ENCODE measurements at regions not wholly inside any gene's neighbourhood (a gene's known extent, or its start where the extent isn't known, plus 50 kb on each side); places are given as distances from the start of the nearest gene placed in this dataset.

- no peak overlapping the region for H3K27ac Mint-ChIP-seq
- H3K27me3 Mint-ChIP-seq = no peaks in the 10 kb centered on the region
- no peaks in the 10 kb centered on the region for H3K36me3 Mint-ChIP-seq (ENCODE audit: insufficient read depth)
- H3K4me3 Mint-ChIP-seq (ENCODE audit: low read depth) = no peak overlapping the region
- H3K9me3 Mint-ChIP-seq (ENCODE audit: low read depth) = peaks cover 4% of the 10 kb centered on the region
- H3K4me1 Mint-ChIP-seq (ENCODE audit: low read depth) = peaks cover 5% of the 10 kb centered on the region
- no peak for DNase-seq (ENCODE audit: low spot score, unreplicated experiment)
- TF ChIP-seq CTCF (IDR thresholded peaks at IDR 0.05; ENCODE audit: unreplicated experiment) = no peak
These were observed 158.8 kb downstream of the PPARGC1A start for GRCh38 chr4:23730998-23731397.

- Mint-ChIP-seq H3K9me3 (ENCODE audit: low read depth) (no peaks in the 10 kb centered on the region), H3K36me3 (ENCODE audit: insufficient read depth) (no peaks in the 10 kb centered on the region), H3K27me3 (no peaks in the 10 kb centered on the region), H3K4me1 (ENCODE audit: low read depth) (no peaks in the 10 kb centered on the region), H3K4me3 (ENCODE audit: low read depth) (no peak overlapping the region), H3K27ac (no peak overlapping the region)
- TF ChIP-seq CTCF (IDR thresholded peaks at IDR 0.05; ENCODE audit: unreplicated experiment) = no peak
- no peak for DNase-seq (ENCODE audit: low spot score, unreplicated experiment)
These were observed 160.9 kb downstream of the PPARGC1A start for GRCh38 chr4:23728971-23729370.

GRCh38 chr4:23728393-23728792, 161.5 kb downstream of the PPARGC1A start:
- Mint-ChIP-seq H3K4me3 (ENCODE audit: low read depth) (no peak overlapping the region), H3K27me3 (no peaks in the 10 kb centered on the region), H3K27ac (no peak overlapping the region), H3K36me3 (ENCODE audit: insufficient read depth) (no peaks in the 10 kb centered on the region), H3K4me1 (ENCODE audit: low read depth) (no peaks in the 10 kb centered on the region), H3K9me3 (ENCODE audit: low read depth) (no peaks in the 10 kb centered on the region)
- TF ChIP-seq CTCF (IDR thresholded peaks at IDR 0.05; ENCODE audit: unreplicated experiment) = no peak
- no peak for DNase-seq (ENCODE audit: low spot score, unreplicated experiment)

GRCh38 chr4:23720556-23720955, 169.3 kb downstream of the PPARGC1A start:
- H3K4me3 Mint-ChIP-seq (ENCODE audit: low read depth) = no peak overlapping the region
- no peaks in the 10 kb centered on the region for H3K36me3 Mint-ChIP-seq (ENCODE audit: insufficient read depth)
- DNase-seq (ENCODE audit: low spot score, unreplicated experiment) = no peak
- H3K9me3 Mint-ChIP-seq (ENCODE audit: low read depth) = peaks cover 6% of the 10 kb centered on the region
- TF ChIP-seq CTCF (IDR thresholded peaks at IDR 0.05; ENCODE audit: unreplicated experiment) = no peak
- no peak overlapping the region for H3K27ac Mint-ChIP-seq
- H3K27me3 Mint-ChIP-seq = no peaks in the 10 kb centered on the region
- no peaks in the 10 kb centered on the region for H3K4me1 Mint-ChIP-seq (ENCODE audit: low read depth)

- H3K9me3 Mint-ChIP-seq (ENCODE audit: low read depth) = peaks cover 6% of the 10 kb centered on the region
- no peaks in the 10 kb centered on the region for H3K36me3 Mint-ChIP-seq (ENCODE audit: insufficient read depth)
- TF ChIP-seq CTCF (IDR thresholded peaks at IDR 0.05; ENCODE audit: unreplicated experiment) = no peak
- no peak for DNase-seq (ENCODE audit: low spot score, unreplicated experiment)
- H3K27me3 Mint-ChIP-seq = no peaks in the 10 kb centered on the region
- no peak overlapping the region for H3K27ac Mint-ChIP-seq
- no peaks in the 10 kb centered on the region for H3K4me1 Mint-ChIP-seq (ENCODE audit: low read depth)
- H3K4me3 Mint-ChIP-seq (ENCODE audit: low read depth) = no peak overlapping the region
These were observed 171.4 kb downstream of the PPARGC1A start for GRCh38 chr4:23718435-23718834.

Data from progenitor cell of endocrine pancreas (in vitro differentiated cells).